DND-41 (cell line): ENCODE measurements at regions not wholly inside any gene's neighbourhood (a gene's known extent, or its start where the extent isn't known, plus 50 kb on each side); places are given as distances from the start of the nearest gene placed in this dataset.

Experiments used
- ATAC-seq: fragments of 200-7000 bp; cut with Tn5 transposase; 3 replicates; pipeline ENCODE4 v1.9.1; 2021; ENCODE audit warnings: low read depth; ENCODE audit not compliant: insufficient read depth
- DNase-seq: peaks from one replicate; pipeline ENCODE4 v3.0.0-alpha.2; 2020
- H2AFZ ChIP-seq: 2 replicates; pipeline ENCODE4 v1.6.0; 2012; ENCODE audit warnings: low read depth, low read length
- H3K27ac ChIP-seq: 2 replicates; pipeline ENCODE4 v1.5.1; 2012; ENCODE audit warnings: low read length, inconsistent platforms
- H3K27me3 ChIP-seq: fragments of 200-600 bp; sonication (generic); 2 replicates; pipeline ENCODE4 v1.6.0; 2012; ENCODE audit warnings: low read length, mild to moderate bottlenecking, inconsistent platforms; ENCODE audit not compliant: insufficient read depth, poor library complexity
- H3K36me3 ChIP-seq: 2 replicates; pipeline ENCODE4 v1.5.1; 2012; ENCODE audit warnings: low read length, inconsistent platforms; ENCODE audit not compliant: insufficient read depth
- H3K4me1 ChIP-seq: 2 replicates; pipeline ENCODE4 v1.5.1; 2012; ENCODE audit warnings: mild to moderate bottlenecking, low read length; ENCODE audit not compliant: insufficient read depth
- H3K4me2 ChIP-seq: 2 replicates; pipeline ENCODE4 v1.6.0; 2012; ENCODE audit warnings: mild to moderate bottlenecking, moderate library complexity, low read length, inconsistent platforms; ENCODE audit not compliant: insufficient read depth
- H3K4me3 ChIP-seq, 2 experiments: fragments of 200-600 bp in 1 of 2; shearing (Covaris generic) in 1 of 2; 2 replicates each; pipeline ENCODE4 v1.5.1; 2012 to 2016; ENCODE audit warnings: inconsistent platforms in 2 of 2, low read length in 2 of 2, mild to moderate bottlenecking in 2 of 2, low read depth in 1 of 2, moderate library complexity in 1 of 2
- H3K79me2 ChIP-seq: 2 replicates; pipeline ENCODE4 v1.6.0; 2012; ENCODE audit warnings: low read length, inconsistent platforms; ENCODE audit not compliant: insufficient read depth
- H3K9ac ChIP-seq: 2 replicates; pipeline ENCODE4 v1.6.0; 2012; ENCODE audit warnings: low read depth, mild to moderate bottlenecking, inconsistent platforms, low read length, moderate library complexity
- H3K9me3 ChIP-seq: 2 replicates; pipeline ENCODE4 v1.5.1; 2012; ENCODE audit warnings: low read length, moderate library complexity, mild to moderate bottlenecking, inconsistent platforms; ENCODE audit not compliant: insufficient read depth, severe bottlenecking
- H4K20me1 ChIP-seq: 2 replicates; pipeline ENCODE4 v1.6.0; 2012; ENCODE audit warnings: low read length; ENCODE audit not compliant: insufficient read depth
- CTCF ChIP-seq: IDR thresholded peaks from 2 replicates; pipeline ENCODE4 v1.5.1; 2012; ENCODE audit warnings: borderline replicate concordance, low read length, moderate library complexity, mild to moderate bottlenecking; ENCODE audit not compliant: poor library complexity, severe bottlenecking; ENCODE audit errors: extremely low read depth
- EZH2 ChIP-seq: IDR thresholded peaks from 3 replicates; pipeline ENCODE4 v1.6.1; 2012; ENCODE audit warnings: borderline replicate concordance, low read depth, mild to moderate bottlenecking, moderate library complexity, low read length, inconsistent platforms; ENCODE audit not compliant: severe bottlenecking

GRCh38 chr10:105549731-105550130 is 908.6 kb downstream of the SORCS3 start:
- Histone ChIP-seq H3K27ac (no peak overlapping the region), H3K79me2 (no peaks in the 10 kb centered on the region)

GRCh38 chr10:105545101-105545500 is 904.0 kb downstream of the SORCS3 start:
- no peaks in the 10 kb centered on the region for H3K27me3 ChIP-seq
- no peaks in the 10 kb centered on the region for H4K20me1 ChIP-seq
- no peaks in the 10 kb centered on the region for H3K9me3 ChIP-seq
- TF ChIP-seq CTCF (no peak), EZH2 (no peak)
- ATAC-seq (no peak), DNase-seq (no peak)
- no peak overlapping the region for H3K27ac ChIP-seq
- H3K79me2 ChIP-seq: no peaks in the 10 kb centered on the region
- no peaks in the 10 kb centered on the region for H3K36me3 ChIP-seq
- no peak overlapping the region for H2AFZ ChIP-seq
- H3K9ac ChIP-seq: no peak overlapping the region
- no peak overlapping the region for H3K4me2 ChIP-seq
- H3K4me1 ChIP-seq: no peaks in the 10 kb centered on the region
- no peak overlapping the region for H3K4me3 ChIP-seq

More at GRCh38 chr10:105549731-105550130, 908.6 kb downstream of the SORCS3 start:
- Histone ChIP-seq H2AFZ (no peak overlapping the region), H3K4me3 (no peak overlapping the region), H3K27me3 (no peaks in the 10 kb centered on the region), H3K9ac (no peak overlapping the region), H3K4me1 (no peaks in the 10 kb centered on the region), H3K4me2 (no peak overlapping the region), H3K9me3 (no peaks in the 10 kb centered on the region), H4K20me1 (no peaks in the 10 kb centered on the region), H3K36me3 (no peaks in the 10 kb centered on the region)
- no peak for DNase-seq
- TF ChIP-seq CTCF: no peak
- no peak for TF ChIP-seq EZH2
- no peak for ATAC-seq

- ATAC-seq (no peak), DNase-seq (no peak)
- no peak overlapping the region for H3K4me2 ChIP-seq
- no peaks in the 10 kb centered on the region for H3K36me3 ChIP-seq
- no peaks in the 10 kb centered on the region for H4K20me1 ChIP-seq
- H3K4me1 ChIP-seq: no peaks in the 10 kb centered on the region
- no peak overlapping the region for H3K27ac ChIP-seq
- H3K9me3 ChIP-seq: no peaks in the 10 kb centered on the region
- H3K4me3 ChIP-seq: no peak overlapping the region
- no peak overlapping the region for H3K9ac ChIP-seq
- TF ChIP-seq CTCF (no peak), EZH2 (no peak)
- H3K27me3 ChIP-seq: no peaks in the 10 kb centered on the region
- H3K79me2 ChIP-seq: no peaks in the 10 kb centered on the region
- H2AFZ ChIP-seq: no peak overlapping the region
These were observed 899.3 kb downstream of the SORCS3 start for GRCh38 chr10:105540381-105540780.

- Histone ChIP-seq H3K27ac (no peak overlapping the region), H4K20me1 (no peaks in the 10 kb centered on the region), H3K4me3 (no peak overlapping the region), H3K79me2 (no peaks in the 10 kb centered on the region), H3K4me1 (no peaks in the 10 kb centered on the region), H3K27me3 (no peaks in the 10 kb centered on the region), H2AFZ (no peak overlapping the region), H3K9me3 (no peaks in the 10 kb centered on the region), H3K4me2 (no peak overlapping the region), H3K36me3 (no peaks in the 10 kb centered on the region), H3K9ac (no peak overlapping the region)
- no peak for TF ChIP-seq CTCF
- no peak for TF ChIP-seq EZH2
- ATAC-seq: no peak
- DNase-seq: no peak
These were observed 897.8 kb downstream of the SORCS3 start for GRCh38 chr10:105538874-105539273.
